NCI-H187 treated with DMSO at 0.1 percent for 48 hours (cell line): ENCODE measurements at regions not wholly inside any gene's neighbourhood (a gene's known extent, or its start where the extent isn't known, plus 50 kb on each side); places are given as distances from the start of the nearest gene placed in this dataset.

ENCODE experiments used
- DNase-seq: peaks from one replicate; lab custom pipeline; 2025; lab: John Stamatoyannopoulos, UW

GRCh38 chr16:79790854-79791253, 190.3 kb upstream of the MAF start:
- no peak for DNase-seq

- no peak for DNase-seq
These were observed 188.4 kb upstream of the MAF start for GRCh38 chr16:79788949-79789348.

GRCh38 chr16:79786389-79786788, 185.9 kb upstream of the MAF start:
- DNase-seq = no peak

- DNase-seq = no peak
These were observed 183.5 kb upstream of the MAF start for GRCh38 chr16:79784007-79784406.

- no peak for DNase-seq
These were observed 177.1 kb upstream of the MAF start for GRCh38 chr16:79777679-79778078.

GRCh38 chr16:79776243-79776847, 175.8 kb upstream of the MAF start:
- DNase-seq = no peak

GRCh38 chr16:79772784-79773183, 172.2 kb upstream of the MAF start:
- DNase-seq = no peak

GRCh38 chr16:79772048-79772447, 171.5 kb upstream of the MAF start:
- no peak for DNase-seq

- no peak for DNase-seq
These were observed 169.9 kb upstream of the MAF start for GRCh38 chr16:79770244-79771064.

- DNase-seq = no peak
These were observed 169.3 kb upstream of the MAF start for GRCh38 chr16:79769928-79770243.

- DNase-seq = no peak
These were observed 168.9 kb upstream of the MAF start for GRCh38 chr16:79769270-79769927.

GRCh38 chr16:79768276-79768970, 167.9 kb upstream of the MAF start:
- DNase-seq = no peak

- DNase-seq = no peak
These were observed 167.1 kb upstream of the MAF start for GRCh38 chr16:79767421-79768275.

- no peak for DNase-seq
These were observed 165.4 kb upstream of the MAF start for GRCh38 chr16:79765901-79766394.

GRCh38 chr16:79765431-79765830, 164.9 kb upstream of the MAF start:
- DNase-seq = no peak

GRCh38 chr16:79764415-79765110, 164.0 kb upstream of the MAF start:
- no peak for DNase-seq

GRCh38 chr16:79762217-79762616, 161.7 kb upstream of the MAF start:
- no peak for DNase-seq

GRCh38 chr16:79758615-79759346, 158.2 kb upstream of the MAF start:
- no peak for DNase-seq

GRCh38 chr16:79757968-79758367, 157.4 kb upstream of the MAF start:
- DNase-seq = no peak

- no peak for DNase-seq
These were observed 156.6 kb upstream of the MAF start for GRCh38 chr16:79757163-79757562.
